OCI-LY7 (cell line): ENCODE measurements at regions not wholly inside any gene's neighbourhood (a gene's known extent, or its start where the extent isn't known, plus 50 kb on each side); places are given as distances from the start of the nearest gene placed in this dataset.
"Not testable (repeated sequence)": the region's sequence is repeated elsewhere in the genome, so short reads cannot be mapped to it uniquely, and the experiment has no call there.

ENCODE experiments used
- BruUV-seq: library from RNA; stranded (reverse); fragments of 400-500 nt; replicated peaks from 2 replicates; lab custom pipeline; 2021; lab: Mats Ljungman, UMichigan
- CTCF ChIA-PET: fragments of 300-600 bp; sonication (Branson Sonifier 250); formaldehyde crosslinking; loops from one replicate; lab custom pipeline; 2022; ENCODE audit warnings: antibody characterized with exemption; ENCODE audit not compliant: unreplicated experiment; lab: Charles Lee
- POLR2A ChIA-PET: fragments of 300-600 bp; sonication (Branson Sonifier 250); formaldehyde crosslinking; loops from one replicate; lab custom pipeline; 2022; ENCODE audit warnings: antibody characterized with exemption; lab: Charles Lee
- DNase-seq: peaks from one replicate; pipeline ENCODE4 v3.0.0-alpha.2; 2015; ENCODE audit warnings: low spot score
- H2AFZ ChIP-seq: fragments of 200-600 bp; sonication (generic), shearing (Covaris generic); 2 replicates; pipeline ENCODE4 v1.6.1; 2014; ENCODE audit warnings: mild to moderate bottlenecking, antibody characterized with exemption, low read length, moderate library complexity
- H3K27ac ChIP-seq: fragments of 200-600 bp; sonication (generic); 2 replicates; pipeline ENCODE4 v1.5.1; 2014; ENCODE audit warnings: mixed run types, low read depth, mild to moderate bottlenecking, moderate library complexity, low read length, inconsistent platforms; ENCODE audit not compliant: poor library complexity, severe bottlenecking
- H3K36me3 ChIP-seq: fragments of 200-600 bp; sonication (generic); 2 replicates; pipeline ENCODE4 v1.6.1; 2014; ENCODE audit warnings: mild to moderate bottlenecking, antibody characterized with exemption, low read length, moderate library complexity, mixed read lengths; ENCODE audit not compliant: insufficient read depth
- H3K4me1 ChIP-seq: fragments of 200-600 bp; sonication (generic); 2 replicates; pipeline ENCODE4 v1.5.1; 2014; ENCODE audit warnings: mild to moderate bottlenecking, low read length; ENCODE audit not compliant: insufficient read depth, poor library complexity, severe bottlenecking
- H3K4me2 ChIP-seq: fragments of 200-600 bp; sonication (generic); 2 replicates; pipeline ENCODE4 v1.6.1; 2014; ENCODE audit warnings: mild to moderate bottlenecking, low read length
- H3K4me3 ChIP-seq: fragments of 200-600 bp; sonication (generic); 2 replicates; pipeline ENCODE4 v1.5.1; 2014; ENCODE audit warnings: mild to moderate bottlenecking, low read depth, low read length; ENCODE audit not compliant: poor library complexity, severe bottlenecking
- H3K79me2 ChIP-seq: fragments of 200-600 bp; sonication (generic); 2 replicates; pipeline ENCODE4 v1.6.1; 2016; ENCODE audit warnings: low read depth, mild to moderate bottlenecking, low read length, moderate library complexity, mixed read lengths; ENCODE audit not compliant: insufficient read depth
- H3K9me2 ChIP-seq: fragments of 200-600 bp; sonication (generic); 2 replicates; pipeline ENCODE4 v1.6.1; 2016; ENCODE audit warnings: mild to moderate bottlenecking, low read length, mixed read lengths; ENCODE audit not compliant: insufficient read depth
- H3K9me3 ChIP-seq: fragments of 200-600 bp; sonication (generic); 2 replicates; pipeline ENCODE4 v1.6.1; 2014; ENCODE audit warnings: mild to moderate bottlenecking, mixed run types, low read length, mixed read lengths
- H4K20me1 ChIP-seq: fragments of 200-600 bp; sonication (generic); 2 replicates; pipeline ENCODE4 v1.6.1; 2014; ENCODE audit warnings: mild to moderate bottlenecking, antibody characterized with exemption, low read length, moderate library complexity, mixed read lengths; ENCODE audit not compliant: insufficient read depth
- CTCF ChIP-seq: fragments of 200-600 bp; sonication (generic); conservative IDR thresholded peaks from 2 replicates; pipeline ENCODE4 v1.5.1; 2014; ENCODE audit warnings: mild to moderate bottlenecking, antibody characterized with exemption, low read length, moderate library complexity, mixed read lengths
- EZH2phosphoT487 ChIP-seq: fragments of 200-600 bp; sonication (generic); IDR thresholded peaks from 2 replicates; pipeline ENCODE4 v1.6.1; 2018; ENCODE audit warnings: low read depth, borderline replicate concordance, mild to moderate bottlenecking, mixed run types, antibody characterized with exemption, low read length, moderate library complexity, mixed read lengths
- intact Hi-C: fragments of 100-400 bp; cut with micrococcal nuclease; formaldehyde crosslinking; loops from one replicate; pipeline ENCODE4 v1.10.0; 2022; ENCODE audit not compliant: unreplicated experiment

- no TSS peak for BruUV-seq
Observed at GRCh38 chr1:148367596-148367995, 115.5 kb downstream of the PPIAL4G start.

GRCh38 chr1:148366136-148366753 lies 116.9 kb downstream of the PPIAL4G start:
- H3K79me2 ChIP-seq, intact Hi-C loops, BruUV-seq, H2AFZ ChIP-seq, H3K4me3 ChIP-seq, H3K36me3 ChIP-seq, CTCF ChIA-PET, H3K4me1 ChIP-seq, H3K4me2 ChIP-seq, H3K9me3 ChIP-seq, H3K9me2 ChIP-seq, H3K27ac ChIP-seq, H4K20me1 ChIP-seq, DNase-seq: not testable (repeated sequence)
- POLR2A ChIA-PET = interaction anchor here (0.7 kb wide), 1 partner anchor 976 kb away, joined by 3 read pairs; no protein-coding TSS in a partner anchor

More at GRCh38 chr1:148367596-148367995, 115.5 kb downstream of the PPIAL4G start:
- TF ChIP-seq EZH2phosphoT487 = no peak
- TF ChIP-seq CTCF = no peak
- Histone ChIP-seq H3K79me2 (no peaks in the 10 kb centered on the region), H3K4me3 (no peak overlapping the region), H3K36me3 (no peaks in the 10 kb centered on the region), H4K20me1 (no peaks in the 10 kb centered on the region), H3K27ac (no peak overlapping the region), H3K4me1 (peaks cover 19% of the 10 kb centered on the region), H2AFZ (no peak overlapping the region), H3K9me3 (no peaks in the 10 kb centered on the region), H3K9me2 (no peaks in the 10 kb centered on the region), H3K4me2 (no peak overlapping the region)
- intact Hi-C loops = no loop called here
- ChIA-PET POLR2A (no interaction called here), CTCF (no interaction called here)
- no peak for DNase-seq

GRCh38 chr1:148365151-148365550 lies 118.0 kb downstream of the PPIAL4G start:
- H3K4me1 ChIP-seq, H3K4me3 ChIP-seq, H3K27ac ChIP-seq, H3K9me2 ChIP-seq, H2AFZ ChIP-seq, H3K9me3 ChIP-seq, BruUV-seq, H3K79me2 ChIP-seq, DNase-seq, H3K4me2 ChIP-seq, CTCF ChIA-PET, intact Hi-C loops, H3K36me3 ChIP-seq, H4K20me1 ChIP-seq: not testable (repeated sequence)
- POLR2A ChIA-PET = interaction anchor here (0.5 kb wide), 1 partner anchor 139 kb away, joined by 3 read pairs; no protein-coding TSS in a partner anchor

- not testable (repeated sequence) for BruUV-seq
Observed at GRCh38 chr1:148363979-148364378, 119.1 kb downstream of the PPIAL4G start.

More at GRCh38 chr1:148363979-148364378, 119.1 kb downstream of the PPIAL4G start:
- H3K4me3 ChIP-seq, H3K27ac ChIP-seq, H3K36me3 ChIP-seq, H3K79me2 ChIP-seq, H3K9me3 ChIP-seq, CTCF ChIA-PET, intact Hi-C loops, DNase-seq, H3K4me2 ChIP-seq, H4K20me1 ChIP-seq, H2AFZ ChIP-seq, H3K4me1 ChIP-seq, H3K9me2 ChIP-seq: not testable (repeated sequence)
- POLR2A ChIA-PET = interaction anchor here (0.6 kb wide), 1 partner anchor 30 kb away, joined by 3 read pairs; no protein-coding TSS in a partner anchor
